ENCODE measurements at regions not wholly inside any gene's neighbourhood (a gene's known extent, or its start where the extent isn't known, plus 50 kb on each side); places are given as distances from the start of the nearest gene placed in this dataset.
"Not testable (repeated sequence)": the region's sequence is repeated elsewhere in the genome, so short reads cannot be mapped to it uniquely, and the experiment has no call there.

- Histone ChIP-seq H3K4me3 (ENCODE audit: low read length) (no peak overlapping the region), H3K9me2 (replicated peaks; ENCODE audit: low read length) (no peaks in the 10 kb centered on the region), H3K36me3 (ENCODE audit: low read depth, low read length) (no peaks in the 10 kb centered on the region), H3F3A (ENCODE audit: low read length, unreplicated experiment) (no peaks in the 10 kb centered on the region), H3K9ac (ENCODE audit: low read length) (no peak overlapping the region), H2AFZ (ENCODE audit: low read length) (no peak overlapping the region), H4K20me1 (ENCODE audit: low read length) (no peaks in the 10 kb centered on the region), H3K4me1 (ENCODE audit: insufficient read depth, low read length) (no peaks in the 10 kb centered on the region), H3K4me2 (ENCODE audit: low read length) (no peak overlapping the region), H3K27ac (ENCODE audit: low read length) (no peak overlapping the region), H3K9me3 (ENCODE audit: low read length) (no peaks in the 10 kb centered on the region), H3K27me3 (ENCODE audit: low read length) (no peaks in the 10 kb centered on the region), H3K79me2 (ENCODE audit: low read length) (no peaks in the 10 kb centered on the region)
- TF ChIP-seq EZH2 (IDR thresholded peaks at IDR 0.05; ENCODE audit: low read length, unreplicated experiment) (no peak), EZH2phosphoT487 (IDR thresholded peaks at IDR 0.05; ENCODE audit: borderline replicate concordance, low read length) (no peak)
- TF ChIP-seq, protein P1, sequence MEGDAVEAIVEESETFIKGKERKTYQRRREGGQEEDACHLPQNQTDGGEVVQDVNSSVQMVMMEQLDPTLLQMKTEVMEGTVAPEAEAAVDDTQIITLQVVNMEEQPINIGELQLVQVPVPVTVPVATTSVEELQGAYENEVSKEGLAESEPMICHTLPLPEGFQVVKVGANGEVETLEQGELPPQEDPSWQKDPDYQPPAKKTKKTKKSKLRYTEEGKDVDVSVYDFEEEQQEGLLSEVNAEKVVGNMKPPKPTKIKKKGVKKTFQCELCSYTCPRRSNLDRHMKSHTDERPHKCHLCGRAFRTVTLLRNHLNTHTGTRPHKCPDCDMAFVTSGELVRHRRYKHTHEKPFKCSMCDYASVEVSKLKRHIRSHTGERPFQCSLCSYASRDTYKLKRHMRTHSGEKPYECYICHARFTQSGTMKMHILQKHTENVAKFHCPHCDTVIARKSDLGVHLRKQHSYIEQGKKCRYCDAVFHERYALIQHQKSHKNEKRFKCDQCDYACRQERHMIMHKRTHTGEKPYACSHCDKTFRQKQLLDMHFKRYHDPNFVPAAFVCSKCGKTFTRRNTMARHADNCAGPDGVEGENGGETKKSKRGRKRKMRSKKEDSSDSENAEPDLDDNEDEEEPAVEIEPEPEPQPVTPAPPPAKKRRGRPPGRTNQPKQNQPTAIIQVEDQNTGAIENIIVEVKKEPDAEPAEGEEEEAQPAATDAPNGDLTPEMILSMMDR (conservative IDR thresholded peaks at IDR 0.05; ENCODE audit: low read depth, low read length): no peak
- POLR2A ChIA-PET (ENCODE audit: unreplicated experiment): no interaction called here
- intact Hi-C loops (cut with micrococcal nuclease): no loop called here
- CTCF ChIA-PET: no interaction called here
- DNase-seq (no peak), ATAC-seq (no peak)
- BruUV-seq (replicated peaks): no TSS peak
Measured at GRCh38 chr2:194044321-194044720, 1612.7 kb upstream of the SLC39A10 start.

- H3K79me2 ChIP-seq (ENCODE audit: low read length); DNase-seq; ATAC-seq; H3K27me3 ChIP-seq (ENCODE audit: low read length); H3K9me2 ChIP-seq (replicated peaks; ENCODE audit: low read length); CTCF ChIA-PET; H3K4me3 ChIP-seq (ENCODE audit: low read length); H3K27ac ChIP-seq (ENCODE audit: low read length); H3F3A ChIP-seq (ENCODE audit: low read length, unreplicated experiment); POLR2A ChIA-PET (ENCODE audit: unreplicated experiment); intact Hi-C loops (cut with micrococcal nuclease); H4K20me1 ChIP-seq (ENCODE audit: low read length); BruUV-seq (replicated peaks); H3K9me3 ChIP-seq (ENCODE audit: low read length); H3K36me3 ChIP-seq (ENCODE audit: low read depth, low read length); H3K4me1 ChIP-seq (ENCODE audit: insufficient read depth, low read length); H2AFZ ChIP-seq (ENCODE audit: low read length); H3K9ac ChIP-seq (ENCODE audit: low read length); H3K4me2 ChIP-seq (ENCODE audit: low read length): not testable (repeated sequence)
Measured at GRCh38 chr2:194021130-194021529, 1635.9 kb upstream of the SLC39A10 start.

- H4K20me1 ChIP-seq (ENCODE audit: low read length): no peaks in the 10 kb centered on the region
- H3K36me3 ChIP-seq (ENCODE audit: low read depth, low read length): no peaks in the 10 kb centered on the region
- no peaks in the 10 kb centered on the region for H3K4me1 ChIP-seq (ENCODE audit: insufficient read depth, low read length)
- no peaks in the 10 kb centered on the region for H3K9me2 ChIP-seq (replicated peaks; ENCODE audit: low read length)
- DNase-seq: no peak
- H3K79me2 ChIP-seq (ENCODE audit: low read length): no peaks in the 10 kb centered on the region
- POLR2A ChIA-PET (ENCODE audit: unreplicated experiment): no interaction called here
- no peak for ATAC-seq
- no peak overlapping the region for H3K4me2 ChIP-seq (ENCODE audit: low read length)
- no peaks in the 10 kb centered on the region for H3K9me3 ChIP-seq (ENCODE audit: low read length)
- TF ChIP-seq EZH2 (IDR thresholded peaks at IDR 0.05; ENCODE audit: low read length, unreplicated experiment) (no peak), EZH2phosphoT487 (IDR thresholded peaks at IDR 0.05; ENCODE audit: borderline replicate concordance, low read length) (no peak)
- TF ChIP-seq, protein P1 (conservative IDR thresholded peaks at IDR 0.05; ENCODE audit: low read depth, low read length): no peak
- intact Hi-C loops (cut with micrococcal nuclease): no loop called here
- no peaks in the 10 kb centered on the region for H3K27me3 ChIP-seq (ENCODE audit: low read length)
- no peak overlapping the region for H2AFZ ChIP-seq (ENCODE audit: low read length)
- no peaks in the 10 kb centered on the region for H3F3A ChIP-seq (ENCODE audit: low read length, unreplicated experiment)
- no peak overlapping the region for H3K4me3 ChIP-seq (ENCODE audit: low read length)
- no TSS peak for BruUV-seq (replicated peaks)
- no peak overlapping the region for H3K9ac ChIP-seq (ENCODE audit: low read length)
- no peak overlapping the region for H3K27ac ChIP-seq (ENCODE audit: low read length)
- CTCF ChIA-PET: no interaction called here
Measured at GRCh38 chr2:194020155-194020554, 1636.9 kb upstream of the SLC39A10 start.
